Ascending aorta (tissue), 2 donors: ENCODE measurements at regions not wholly inside any gene's neighbourhood (a gene's known extent, or its start where the extent isn't known, plus 50 kb on each side); places are given as distances from the start of the nearest gene placed in this dataset.
A peak's percentile ranks its signal among the peaks of the same experiment; 100 is the strongest.

Source experiments
- DNase-seq, 2 donors: peaks; one replicate each; pipeline ENCODE4 v3.0.0-alpha.2; 2019; ENCODE audit warnings: low spot score in 2 of 2
- H3K27ac ChIP-seq, 2 donors: fragments of 200-600 bp; sonication (generic); one replicate each; pipeline ENCODE4 v1.5.1; 2016 to 2017; ENCODE audit warnings: mild to moderate bottlenecking in 1 of 2
- H3K27me3 ChIP-seq: fragments of 200-600 bp; sonication (generic); one replicate; pipeline ENCODE4 v1.5.1; 2017
- H3K36me3 ChIP-seq, 2 donors: fragments of 200-600 bp; sonication (generic); one replicate each; pipeline ENCODE4 v1.5.1; 2016
- H3K4me1 ChIP-seq, 2 donors: fragments of 200-600 bp; sonication (generic); one replicate each; pipeline ENCODE4 v1.5.1; 2016 to 2017; ENCODE audit warnings: mild to moderate bottlenecking in 1 of 2
- H3K4me3 ChIP-seq, 2 donors: fragments of 200-600 bp; sonication (generic); one replicate each; pipeline ENCODE4 v1.5.1; 2016 to 2017; ENCODE audit warnings: mild to moderate bottlenecking in 1 of 2
- H3K9me3 ChIP-seq, 2 donors: fragments of 200-600 bp; sonication (generic); one replicate each; pipeline ENCODE4 v1.5.1; 2016
- CTCF ChIP-seq, 3 experiments: fragments of 200-600 bp in 2 of 3; fragments of 450-650 bp in 1 of 3; sonication (generic) in 2 of 3; IDR thresholded peaks; one replicate each; pipeline ENCODE4 v1.5.1; 2016 to 2019; ENCODE audit warnings: antibody characterized with exemption in 3 of 3, mild to moderate bottlenecking in 1 of 3, moderate library complexity in 1 of 3
- intact Hi-C: fragments of 100-400 bp; cut with DNase I; formaldehyde crosslinking; loops from one replicate; pipeline ENCODE4 v1.15.1; 2023

GRCh38 chr5:71862087-71862486 lies 143.0 kb downstream of the CARTPT start:
- intact Hi-C loops = no loop called here

GRCh38 chr5:71862507-71863060 lies 143.5 kb downstream of the CARTPT start:
- intact Hi-C loops = no loop called here
- DNase-seq = no peak
- no peak for TF ChIP-seq CTCF (IDR thresholded peaks at IDR 0.05)
- no peak overlapping the region for H3K4me3 ChIP-seq
- H3K9me3 ChIP-seq = no peaks in the 10 kb centered on the region
- H3K4me1 ChIP-seq = peaks cover 0 to 6% of the 10 kb centered on the region in 2 donors
- no peaks in the 10 kb centered on the region for H3K36me3 ChIP-seq
- H3K27ac ChIP-seq = no peak overlapping the region
- no peaks in the 10 kb centered on the region for H3K27me3 ChIP-seq

More at GRCh38 chr5:71862087-71862486, 143.0 kb downstream of the CARTPT start:
- no peak for DNase-seq
- Histone ChIP-seq H3K27ac (no peak overlapping the region), H3K27me3 (no peaks in the 10 kb centered on the region), H3K36me3 (no peaks in the 10 kb centered on the region), H3K4me3 (no peak overlapping the region), H3K9me3 (no peaks in the 10 kb centered on the region), H3K4me1 (peaks cover 0 to 6% of the 10 kb centered on the region in 2 donors)
- no peak for TF ChIP-seq CTCF (IDR thresholded peaks at IDR 0.05)

GRCh38 chr5:71864730-71865601 lies 145.9 kb downstream of the CARTPT start:
- H3K9me3 ChIP-seq = peaks cover 0 to 1% of the 10 kb centered on the region in 2 donors
- H3K36me3 ChIP-seq = no peaks in the 10 kb centered on the region
- no peak for TF ChIP-seq CTCF (IDR thresholded peaks at IDR 0.05)
- peak overlapping the region in 1 of 2 donors; percentile 25 for H3K27ac ChIP-seq
- peaks cover 0 to 6% of the 10 kb centered on the region in 2 donors for H3K4me1 ChIP-seq
- intact Hi-C loops = no loop called here
- no peaks in the 10 kb centered on the region for H3K27me3 ChIP-seq
- DNase-seq = peak; percentile 23 to 76
- no peak overlapping the region for H3K4me3 ChIP-seq

- intact Hi-C loops = no loop called here
- Histone ChIP-seq H3K27ac (peak overlapping the region in 1 of 2 donors; percentile 25), H3K27me3 (no peaks in the 10 kb centered on the region), H3K9me3 (peaks cover 0 to 6% of the 10 kb centered on the region in 2 donors), H3K4me1 (peaks cover 0 to 6% of the 10 kb centered on the region in 2 donors), H3K36me3 (no peaks in the 10 kb centered on the region), H3K4me3 (no peak overlapping the region)
- DNase-seq = no peak
- TF ChIP-seq CTCF (IDR thresholded peaks at IDR 0.05) = no peak
Measured at GRCh38 chr5:71865665-71866320, 146.7 kb downstream of the CARTPT start.

- peaks cover 0 to 5% of the 10 kb centered on the region in 2 donors for H3K4me1 ChIP-seq
- no peak overlapping the region for H3K4me3 ChIP-seq
- intact Hi-C loops = no loop called here
- no peak for DNase-seq
- H3K27ac ChIP-seq = no peak overlapping the region
- H3K9me3 ChIP-seq = peaks cover 0 to 6% of the 10 kb centered on the region in 2 donors
- no peaks in the 10 kb centered on the region for H3K27me3 ChIP-seq
- H3K36me3 ChIP-seq = no peaks in the 10 kb centered on the region
- no peak for TF ChIP-seq CTCF (IDR thresholded peaks at IDR 0.05)
Measured at GRCh38 chr5:71872311-71872864, 153.3 kb downstream of the CARTPT start.
